ENCODE measurements at regions not wholly inside any gene's neighbourhood (a gene's known extent, or its start where the extent isn't known, plus 50 kb on each side); places are given as distances from the start of the nearest gene placed in this dataset.

- H3K27ac ChIP-seq, result no peak overlapping the region
- 22% methylated on average over 3 of the region's 3 CpGs for WGBS (ENCODE audit: insufficient coverage, low coverage, low lambda C conversion rate, missing lambda C conversion rate)
- no peaks in the 10 kb centered on the region for H3K9me3 ChIP-seq
- H3K4me3 ChIP-seq, result no peak overlapping the region
- H3K4me1 ChIP-seq, result no peaks in the 10 kb centered on the region
- DNase-seq (no peak), ATAC-seq (no peak)
- TF ChIP-seq CTCF (IDR thresholded peaks at IDR 0.05) (no peak), POLR2A (IDR thresholded peaks at IDR 0.05) (no peak)
- H3K27me3 ChIP-seq, result no peaks in the 10 kb centered on the region
- H3K36me3 ChIP-seq, result no peaks in the 10 kb centered on the region
- intact Hi-C loops (cut with DNase I), result loop anchor here in 1 of 2 donors (10.0 kb wide), 1 partner anchor 52 kb away; no protein-coding TSS in a partner anchor
Observed at GRCh38 chr9:119763260-119763659, 394.0 kb upstream of the BRINP1 start.

GRCh38 chr9:119761812-119762211, 392.6 kb upstream of the BRINP1 start:
- no peak overlapping the region for H3K27ac ChIP-seq
- no peaks in the 10 kb centered on the region for H3K9me3 ChIP-seq
- TF ChIP-seq CTCF (IDR thresholded peaks at IDR 0.05) (no peak), POLR2A (IDR thresholded peaks at IDR 0.05) (no peak)
- ATAC-seq (no peak), DNase-seq (no peak)
- intact Hi-C loops (cut with DNase I), result loop anchor here in 1 of 2 donors (10.0 kb wide), 1 partner anchor 53 kb away; no protein-coding TSS in a partner anchor
- H3K27me3 ChIP-seq, result no peaks in the 10 kb centered on the region
- no peaks in the 10 kb centered on the region for H3K4me1 ChIP-seq
- H3K36me3 ChIP-seq, result no peaks in the 10 kb centered on the region
- no peak overlapping the region for H3K4me3 ChIP-seq
- WGBS (ENCODE audit: insufficient coverage, low coverage, low lambda C conversion rate, missing lambda C conversion rate), result 35% methylated on average over 2 of the region's 2 CpGs

GRCh38 chr9:119758990-119759389, 389.8 kb upstream of the BRINP1 start:
- no peak for TF ChIP-seq CTCF (IDR thresholded peaks at IDR 0.05)
- TF ChIP-seq POLR2A (IDR thresholded peaks at IDR 0.05), result no peak
- DNase-seq (no peak), ATAC-seq (no peak)
- H3K4me1 ChIP-seq, result no peaks in the 10 kb centered on the region
- H3K4me3 ChIP-seq, result no peak overlapping the region
- H3K27ac ChIP-seq, result no peak overlapping the region
- intact Hi-C loops (cut with DNase I), result no loop called here
- H3K27me3 ChIP-seq, result no peaks in the 10 kb centered on the region
- no peaks in the 10 kb centered on the region for H3K36me3 ChIP-seq
- no peaks in the 10 kb centered on the region for H3K9me3 ChIP-seq
- WGBS (ENCODE audit: insufficient coverage, low coverage, low lambda C conversion rate, missing lambda C conversion rate), result 12% methylated on average over 5 of the region's 5 CpGs

GRCh38 chr9:119758241-119758640, 389.0 kb upstream of the BRINP1 start:
- no peak for ATAC-seq
- Histone ChIP-seq H3K4me1 (no peaks in the 10 kb centered on the region), H3K9me3 (no peaks in the 10 kb centered on the region), H3K4me3 (no peak overlapping the region), H3K27me3 (no peaks in the 10 kb centered on the region), H3K36me3 (no peaks in the 10 kb centered on the region), H3K27ac (no peak overlapping the region)
- DNase-seq, result no peak
- TF ChIP-seq POLR2A (IDR thresholded peaks at IDR 0.05) (no peak), CTCF (IDR thresholded peaks at IDR 0.05) (no peak)
- intact Hi-C loops (cut with DNase I), result no loop called here
- 56% methylated on average over 2 of the region's 3 CpGs for WGBS (ENCODE audit: insufficient coverage, low coverage, low lambda C conversion rate, missing lambda C conversion rate)

GRCh38 chr9:119739476-119739875, 370.2 kb upstream of the BRINP1 start:
- WGBS (ENCODE audit: insufficient coverage, low coverage, low lambda C conversion rate, missing lambda C conversion rate), result 20% methylated on average over 2 of the region's 2 CpGs
- Histone ChIP-seq H3K27ac (no peak overlapping the region), H3K27me3 (no peaks in the 10 kb centered on the region), H3K36me3 (no peaks in the 10 kb centered on the region), H3K4me1 (no peaks in the 10 kb centered on the region), H3K9me3 (no peaks in the 10 kb centered on the region), H3K4me3 (no peak overlapping the region)
- DNase-seq (no peak), ATAC-seq (no peak)
- intact Hi-C loops (cut with DNase I), result no loop called here
- no peak for TF ChIP-seq POLR2A (IDR thresholded peaks at IDR 0.05)
- TF ChIP-seq CTCF (IDR thresholded peaks at IDR 0.05), result no peak
